GM12878 (cell line): ENCODE measurements at regions not wholly inside any gene's neighbourhood (a gene's known extent, or its start where the extent isn't known, plus 50 kb on each side); places are given as distances from the start of the nearest gene placed in this dataset.

Experiments used
- ATAC-seq: fragments of 200-7000 bp; cut with Tn5 transposase; 3 replicates; pipeline ENCODE4 v1.9.1; 2020; ENCODE audit warnings: mild to moderate bottlenecking, moderate library complexity
- BruUV-seq: library from RNA; stranded (reverse); fragments of 400-500 nt; replicated peaks from 2 replicates; lab custom pipeline; 2021; lab: Mats Ljungman, UMichigan
- CTCF ChIA-PET: fragments of 300-600 bp; sonication (Branson Sonifier 250); formaldehyde crosslinking; extraction: SDS; loops from one replicate; lab custom pipeline; 2021; ENCODE audit warnings: inconsistent platforms; lab: Yijun Ruan, JAX
- POLR2A ChIA-PET: fragments of 350-600 bp; formaldehyde crosslinking; extraction: SDS; loops from one replicate; lab custom pipeline; 2021; ENCODE audit warnings: inconsistent platforms; lab: Charles Lee
- RAD21 ChIA-PET: fragments of 300-600 bp; sonication (Branson Sonifier 250); formaldehyde crosslinking; loops from one replicate; lab custom pipeline; 2023; ENCODE audit warnings: antibody characterized with exemption; ENCODE audit not compliant: unreplicated experiment; lab: Charles Lee
- SMC1A ChIA-PET: fragments of 300-600 bp; sonication (Branson Sonifier 250); formaldehyde crosslinking; loops from one replicate; lab custom pipeline; 2023; ENCODE audit not compliant: unreplicated experiment, uncharacterized antibody; lab: Charles Lee
- DNase-seq: peaks from one replicate; pipeline ENCODE4 v3.0.0-alpha.2; 2011; ENCODE audit warnings: low read depth, low spot score
- FAIRE-seq: peaks from 3 replicates; lab custom pipeline; 2011; peaks lifted over from hg19 to GRCh38; lab: Jason Lieb, UNC
- H2AFZ ChIP-seq: 2 replicates; pipeline ENCODE4 v1.6.0; 2011; ENCODE audit warnings: low read depth, low read length, control low read depth; ENCODE audit not compliant: control insufficient read depth
- H3K27ac ChIP-seq: 2 replicates; pipeline ENCODE4 v1.5.1; 2011; ENCODE audit warnings: control low read depth; ENCODE audit not compliant: control insufficient read depth, insufficient read depth
- H3K27me3 ChIP-seq, 2 experiments: replicated peaks in 1 of 2; 2 replicates each; pipeline versions ENCODE4 v1.6.0 to v1.6.1; 2011; ENCODE audit warnings: low read length in 1 of 2; ENCODE audit not compliant: control insufficient read depth in 2 of 2, insufficient read depth in 2 of 2
- H3K36me3 ChIP-seq, 2 experiments: 2 replicates each; pipeline ENCODE4 v1.5.1; 2011; ENCODE audit warnings: low read length in 1 of 2; ENCODE audit not compliant: control insufficient read depth in 2 of 2, insufficient read depth in 2 of 2
- H3K4me1 ChIP-seq: 2 replicates; pipeline ENCODE4 v1.6.1; 2011; ENCODE audit warnings: mild to moderate bottlenecking, low read length, moderate library complexity, mixed read lengths; ENCODE audit not compliant: control insufficient read depth, insufficient read depth
- H3K4me2 ChIP-seq: 2 replicates; pipeline ENCODE4 v1.6.0; 2011; ENCODE audit warnings: control low read depth; ENCODE audit not compliant: control insufficient read depth, insufficient read depth
- H3K4me3 ChIP-seq: fragments of 200-600 bp; sonication (generic); 2 replicates; pipeline ENCODE4 v1.5.1; 2016
- H3K79me2 ChIP-seq: 2 replicates; pipeline ENCODE4 v1.6.0; 2011; ENCODE audit warnings: low read length; ENCODE audit not compliant: control insufficient read depth, insufficient read depth
- H3K9ac ChIP-seq: 2 replicates; pipeline ENCODE4 v1.8.0; 2011; ENCODE audit warnings: low read length, control low read depth, mixed read lengths; ENCODE audit not compliant: control insufficient read depth, insufficient read depth
- H3K9me3 ChIP-seq: replicated peaks from 3 replicates; pipeline ENCODE4 v1.5.1; 2011; ENCODE audit warnings: mild to moderate bottlenecking, low read length; ENCODE audit not compliant: control insufficient read depth, insufficient read depth
- H4K20me1 ChIP-seq: 2 replicates; pipeline ENCODE4 v1.6.0; 2011; ENCODE audit not compliant: control insufficient read depth, insufficient read depth
- ASH2L ChIP-seq: fragments of 300-600, 200-600 bp; sonication (generic); IDR thresholded peaks from 2 replicates; pipeline ENCODE4 v1.6.1; 2017; ENCODE audit warnings: low read depth, mild to moderate bottlenecking, borderline replicate concordance
- BCL11A ChIP-seq: IDR thresholded peaks from 2 replicates; pipeline ENCODE4 v1.6.1; 2011; ENCODE audit warnings: low read depth, low read length
- CHD2 ChIP-seq: IDR thresholded peaks from 2 replicates; pipeline ENCODE4 v1.6.1; 2011; ENCODE audit warnings: low read depth, low read length, improper control_type of control experiment, borderline replicate concordance
- DPF2 ChIP-seq: fragments of 450-650 bp; IDR thresholded peaks from 2 replicates; pipeline ENCODE4 v1.6.1; 2017; ENCODE audit warnings: mild to moderate bottlenecking
- E2F4 ChIP-seq: IDR thresholded peaks from 2 replicates; pipeline ENCODE4 v1.6.1; 2012; ENCODE audit warnings: low read depth, low read length, improper control_type of control experiment
- EP300 ChIP-seq, 2 experiments: fragments of 150-350 bp in 1 of 2; IDR thresholded peaks; 2 replicates each; pipeline ENCODE4 v1.6.1; 2011 to 2012; ENCODE audit warnings: low read depth in 2 of 2, low read length in 2 of 2, borderline replicate concordance in 1 of 2, improper control_type of control experiment in 1 of 2, inconsistent platforms in 1 of 2; ENCODE audit not compliant: control insufficient read depth in 1 of 2
- HDAC6 ChIP-seq: fragments of 200-600 bp; sonication (generic); IDR thresholded peaks from one replicate; pipeline ENCODE4 v1.8.0; 2017; ENCODE audit warnings: antibody characterized with exemption; ENCODE audit not compliant: unreplicated experiment
- JUNB ChIP-seq: IDR thresholded peaks from 2 replicates; pipeline ENCODE4 v1.6.1; 2016; ENCODE audit warnings: antibody characterized with exemption, mild to moderate bottlenecking
- KAT2A ChIP-seq: conservative IDR thresholded peaks from 2 replicates; pipeline ENCODE4 v1.6.1; 2011; ENCODE audit warnings: low read depth, low read length; ENCODE audit not compliant: control insufficient read depth
- POLR2AphosphoS5 ChIP-seq: IDR thresholded peaks from 2 replicates; pipeline ENCODE4 v1.6.1; 2011; ENCODE audit warnings: mild to moderate bottlenecking, low read length, inconsistent platforms
- SRF ChIP-seq, 2 experiments: IDR thresholded peaks; 2 replicates each; pipeline ENCODE4 v1.6.1; 2011; ENCODE audit warnings: low read depth in 2 of 2, low read length in 2 of 2, mild to moderate bottlenecking in 1 of 2, moderate library complexity in 1 of 2
- SUPT20H ChIP-seq: IDR thresholded peaks from 2 replicates; pipeline ENCODE4 v1.6.1; 2011; ENCODE audit warnings: low read depth, mild to moderate bottlenecking, low read length, moderate library complexity, borderline replicate concordance; ENCODE audit not compliant: control insufficient read depth
- TAF1 ChIP-seq: IDR thresholded peaks from 2 replicates; pipeline ENCODE4 v1.6.1; 2011; ENCODE audit warnings: mild to moderate bottlenecking, low read depth, low read length, borderline replicate concordance
- ZNF24 ChIP-seq: fragments of 450-650 bp; IDR thresholded peaks from 2 replicates; pipeline ENCODE4 v1.6.1; 2017; ENCODE audit warnings: antibody characterized with exemption, mild to moderate bottlenecking
- ZNF274 ChIP-seq: IDR thresholded peaks from one replicate; pipeline ENCODE4 v1.8.0; 2011; ENCODE audit not compliant: insufficient read length, insufficient read depth
- WGBS: methylation state at CpG from one replicate; pipeline ENCODE4 v1.1.6; 2016; ENCODE audit warnings: low lambda C conversion rate; ENCODE audit not compliant: insufficient replicate concordance, insufficient coverage; ENCODE audit errors: missing lambda C conversion rate; 5-methylcytosine and 5-hydroxymethylcytosine counted together
- in situ Hi-C: fragments of 300-500 bp; cut with MboI; formaldehyde crosslinking; loops from 9 replicates; pipeline ENCODE4 v1.14.3; 2018; ENCODE audit warnings: mixed read lengths
- intact Hi-C: fragments of 100-400 bp; cut with micrococcal nuclease; formaldehyde crosslinking; loops from one replicate; pipeline ENCODE4 v1.14.2; 2022; ENCODE audit not compliant: unreplicated experiment
- TF ChIP-seq, protein P1 (sequence below): fragments of 450-650 bp; IDR thresholded peaks from 2 replicates; pipeline ENCODE4 v1.6.1; 2018; ENCODE audit warnings: borderline replicate concordance, mild to moderate bottlenecking; ENCODE audit not compliant: partially characterized antibody
- TF ChIP-seq, protein P2 (sequence below): fragments of 450-650 bp; IDR thresholded peaks from 2 replicates; pipeline ENCODE4 v1.6.1; 2017; ENCODE audit warnings: antibody characterized with exemption, mild to moderate bottlenecking, moderate library complexity
- TF ChIP-seq, protein P3 (sequence below): fragments of 150-350 bp; IDR thresholded peaks from 2 replicates; pipeline ENCODE4 v1.6.1; 2014; ENCODE audit warnings: mild to moderate bottlenecking, low read depth, low read length

- POLR2A ChIA-PET = no interaction called here
- no peaks in the 10 kb centered on the region for H3K4me1 ChIP-seq
- no peaks in the 10 kb centered on the region for H3K36me3 ChIP-seq
- intact Hi-C loops = no loop called here
- H3K4me2 ChIP-seq = no peak overlapping the region
- WGBS = 2% methylated on average over 8 of the region's 8 CpGs
- CTCF ChIA-PET = interaction anchor here (0.8 kb wide), 1 partner anchor 41 kb away, joined by 3 read pairs; no protein-coding TSS in a partner anchor
- no peaks in the 10 kb centered on the region for H4K20me1 ChIP-seq
- RAD21 ChIA-PET = no interaction called here
- no peak overlapping the region for H3K9ac ChIP-seq
- no peak for ATAC-seq
- in situ Hi-C loops = no loop called here
- no peaks in the 10 kb centered on the region for H3K9me3 ChIP-seq
- no peak overlapping the region for H3K4me3 ChIP-seq
- SMC1A ChIA-PET = interaction anchor here (0.6 kb wide), 1 partner anchor 229 kb away, joined by 3 read pairs; no protein-coding TSS in a partner anchor
- no peak overlapping the region for H2AFZ ChIP-seq
- BruUV-seq = no TSS peak
- DNase-seq = no peak
- no peak overlapping the region for H3K27ac ChIP-seq
- TF ChIP-seq DPF2 (no peak), SRF (IDR thresholded peaks at IDR 0.05; ENCODE audit: low read depth in 2 of 2, low read length in 2 of 2) (no peak), ZNF24 (no peak), SUPT20H (no peak), BCL11A (no peak), JUNB (no peak), POLR2AphosphoS5 (no peak), EP300 (IDR thresholded peaks at IDR 0.05; ENCODE audit: borderline replicate concordance in 1 of 2, control insufficient read depth in 1 of 2, low read depth in 2 of 2, low read length in 2 of 2) (no peak), HDAC6 (no peak), KAT2A (no peak), TAF1 (no peak), ASH2L (no peak), ZNF274 (no peak), CHD2 (no peak), E2F4 (no peak)
- TF ChIP-seq, protein P1, sequence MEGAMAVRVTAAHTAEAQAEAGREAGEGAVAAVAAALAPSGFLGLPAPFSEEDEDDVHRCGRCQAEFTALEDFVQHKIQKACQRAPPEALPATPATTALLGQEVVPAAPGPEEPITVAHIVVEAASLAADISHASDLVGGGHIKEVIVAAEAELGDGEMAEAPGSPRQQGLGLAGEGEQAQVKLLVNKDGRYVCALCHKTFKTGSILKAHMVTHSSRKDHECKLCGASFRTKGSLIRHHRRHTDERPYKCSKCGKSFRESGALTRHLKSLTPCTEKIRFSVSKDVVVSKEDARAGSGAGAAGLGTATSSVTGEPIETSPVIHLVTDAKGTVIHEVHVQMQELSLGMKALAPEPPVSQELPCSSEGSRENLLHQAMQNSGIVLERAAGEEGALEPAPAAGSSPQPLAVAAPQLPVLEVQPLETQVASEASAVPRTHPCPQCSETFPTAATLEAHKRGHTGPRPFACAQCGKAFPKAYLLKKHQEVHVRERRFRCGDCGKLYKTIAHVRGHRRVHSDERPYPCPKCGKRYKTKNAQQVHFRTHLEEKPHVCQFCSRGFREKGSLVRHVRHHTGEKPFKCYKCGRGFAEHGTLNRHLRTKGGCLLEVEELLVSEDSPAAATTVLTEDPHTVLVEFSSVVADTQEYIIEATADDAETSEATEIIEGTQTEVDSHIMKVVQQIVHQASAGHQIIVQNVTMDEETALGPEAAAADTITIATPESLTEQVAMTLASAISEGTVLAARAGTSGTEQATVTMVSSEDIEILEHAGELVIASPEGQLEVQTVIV = no peak
- TF ChIP-seq, protein P2, sequence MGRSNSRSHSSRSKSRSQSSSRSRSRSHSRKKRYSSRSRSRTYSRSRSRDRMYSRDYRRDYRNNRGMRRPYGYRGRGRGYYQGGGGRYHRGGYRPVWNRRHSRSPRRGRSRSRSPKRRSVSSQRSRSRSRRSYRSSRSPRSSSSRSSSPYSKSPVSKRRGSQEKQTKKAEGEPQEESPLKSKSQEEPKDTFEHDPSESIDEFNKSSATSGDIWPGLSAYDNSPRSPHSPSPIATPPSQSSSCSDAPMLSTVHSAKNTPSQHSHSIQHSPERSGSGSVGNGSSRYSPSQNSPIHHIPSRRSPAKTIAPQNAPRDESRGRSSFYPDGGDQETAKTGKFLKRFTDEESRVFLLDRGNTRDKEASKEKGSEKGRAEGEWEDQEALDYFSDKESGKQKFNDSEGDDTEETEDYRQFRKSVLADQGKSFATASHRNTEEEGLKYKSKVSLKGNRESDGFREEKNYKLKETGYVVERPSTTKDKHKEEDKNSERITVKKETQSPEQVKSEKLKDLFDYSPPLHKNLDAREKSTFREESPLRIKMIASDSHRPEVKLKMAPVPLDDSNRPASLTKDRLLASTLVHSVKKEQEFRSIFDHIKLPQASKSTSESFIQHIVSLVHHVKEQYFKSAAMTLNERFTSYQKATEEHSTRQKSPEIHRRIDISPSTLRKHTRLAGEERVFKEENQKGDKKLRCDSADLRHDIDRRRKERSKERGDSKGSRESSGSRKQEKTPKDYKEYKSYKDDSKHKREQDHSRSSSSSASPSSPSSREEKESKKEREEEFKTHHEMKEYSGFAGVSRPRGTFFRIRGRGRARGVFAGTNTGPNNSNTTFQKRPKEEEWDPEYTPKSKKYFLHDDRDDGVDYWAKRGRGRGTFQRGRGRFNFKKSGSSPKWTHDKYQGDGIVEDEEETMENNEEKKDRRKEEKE = no peak
- TF ChIP-seq, protein P3, sequence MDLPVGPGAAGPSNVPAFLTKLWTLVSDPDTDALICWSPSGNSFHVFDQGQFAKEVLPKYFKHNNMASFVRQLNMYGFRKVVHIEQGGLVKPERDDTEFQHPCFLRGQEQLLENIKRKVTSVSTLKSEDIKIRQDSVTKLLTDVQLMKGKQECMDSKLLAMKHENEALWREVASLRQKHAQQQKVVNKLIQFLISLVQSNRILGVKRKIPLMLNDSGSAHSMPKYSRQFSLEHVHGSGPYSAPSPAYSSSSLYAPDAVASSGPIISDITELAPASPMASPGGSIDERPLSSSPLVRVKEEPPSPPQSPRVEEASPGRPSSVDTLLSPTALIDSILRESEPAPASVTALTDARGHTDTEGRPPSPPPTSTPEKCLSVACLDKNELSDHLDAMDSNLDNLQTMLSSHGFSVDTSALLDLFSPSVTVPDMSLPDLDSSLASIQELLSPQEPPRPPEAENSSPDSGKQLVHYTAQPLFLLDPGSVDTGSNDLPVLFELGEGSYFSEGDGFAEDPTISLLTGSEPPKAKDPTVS = no peak
- no peaks in the 10 kb centered on the region for H3K79me2 ChIP-seq
- no peaks in the 10 kb centered on the region for H3K27me3 ChIP-seq
- no peak for FAIRE-seq
Observed at GRCh38 chr7:34357946-34358345, 300.1 kb upstream of the NPSR1 start.
